ENCODE measurements at regions not wholly inside any gene's neighbourhood (a gene's known extent, or its start where the extent isn't known, plus 50 kb on each side); places are given as distances from the start of the nearest gene placed in this dataset.
A peak's percentile ranks its signal among the peaks of the same experiment; 100 is the strongest.

DNA sequence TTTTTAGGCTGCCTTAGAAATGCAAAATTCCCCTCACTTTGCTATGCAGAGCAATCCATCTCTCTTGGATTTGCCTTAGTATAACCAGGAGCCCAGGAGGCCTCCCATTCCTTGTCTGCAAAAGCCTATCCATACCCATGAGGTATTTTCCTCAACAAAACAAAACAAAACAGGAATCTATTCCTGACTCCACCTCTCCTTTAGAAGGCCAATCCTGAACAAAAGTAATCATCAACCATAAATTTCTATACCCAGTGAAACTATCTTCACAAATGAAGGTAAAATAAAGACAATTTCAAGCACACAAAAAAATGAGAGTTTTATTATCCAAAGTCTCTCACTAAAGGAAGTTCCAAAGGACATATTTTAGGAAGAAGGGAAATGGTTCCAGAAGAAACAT is 365.7 kb downstream of the KCNRG start:
- Histone ChIP-seq H3K27ac (ENCODE audit: low read depth, low read length) (no peak overlapping the region), H3K36me3 (ENCODE audit: control insufficient read depth in 3 of 3, insufficient read depth in 3 of 3, low read length in 3 of 3) (no peaks in the 10 kb centered on the region), H3K9me3 (ENCODE audit: control insufficient read depth in 3 of 3, low read length in 3 of 3) (no peaks in the 10 kb centered on the region), H3K4me1 (ENCODE audit: control insufficient read depth in 3 of 3, insufficient read depth in 3 of 3, low read length in 3 of 3) (peaks cover 13 to 31% (median 15%) of the 10 kb centered on the region in 3 donors), H3K9ac (ENCODE audit: low read depth in 1 of 3, low read length in 3 of 3) (no peak overlapping the region), H3K27me3 (ENCODE audit: control insufficient read depth in 3 of 3, insufficient read depth in 3 of 3, low read length in 3 of 3) (no peaks in the 10 kb centered on the region), H3K4me3 (ENCODE audit: low read length in 3 of 3) (no peak overlapping the region)

- Histone ChIP-seq H3K27ac (ENCODE audit: low read depth, low read length) (no peak overlapping the region), H3K4me1 (ENCODE audit: control insufficient read depth in 3 of 3, insufficient read depth in 3 of 3, low read length in 3 of 3) (peaks cover 15 to 44% (median 20%) of the 10 kb centered on the region in 3 donors), H3K9me3 (ENCODE audit: control insufficient read depth in 3 of 3, low read length in 3 of 3) (no peaks in the 10 kb centered on the region), H3K9ac (ENCODE audit: low read depth in 1 of 3, low read length in 3 of 3) (no peak overlapping the region), H3K4me3 (ENCODE audit: low read length in 3 of 3) (no peak overlapping the region), H3K36me3 (ENCODE audit: control insufficient read depth in 3 of 3, insufficient read depth in 3 of 3, low read length in 3 of 3) (no peaks in the 10 kb centered on the region), H3K27me3 (ENCODE audit: control insufficient read depth in 3 of 3, insufficient read depth in 3 of 3, low read length in 3 of 3) (no peaks in the 10 kb centered on the region)
Measured at GRCh38 chr13:50382511-50382910, 367.3 kb downstream of the KCNRG start.

GRCh38 chr13:50382951-50383350 is 367.7 kb downstream of the KCNRG start:
- no peaks in the 10 kb centered on the region for H3K27me3 ChIP-seq (ENCODE audit: control insufficient read depth in 3 of 3, insufficient read depth in 3 of 3, low read length in 3 of 3)
- no peaks in the 10 kb centered on the region for H3K36me3 ChIP-seq (ENCODE audit: control insufficient read depth in 3 of 3, insufficient read depth in 3 of 3, low read length in 3 of 3)
- no peak overlapping the region for H3K27ac ChIP-seq (ENCODE audit: low read depth, low read length)
- no peaks in the 10 kb centered on the region for H3K9me3 ChIP-seq (ENCODE audit: control insufficient read depth in 3 of 3, low read length in 3 of 3)
- H3K9ac ChIP-seq (ENCODE audit: low read depth in 1 of 3, low read length in 3 of 3): no peak overlapping the region
- H3K4me1 ChIP-seq (ENCODE audit: control insufficient read depth in 3 of 3, insufficient read depth in 3 of 3, low read length in 3 of 3): peaks cover 16 to 45% (median 25%) of the 10 kb centered on the region in 3 donors
- H3K4me3 ChIP-seq (ENCODE audit: low read length in 3 of 3): no peak overlapping the region

- Histone ChIP-seq H3K4me1 (ENCODE audit: control insufficient read depth in 3 of 3, insufficient read depth in 3 of 3, low read length in 3 of 3) (peaks cover 7 to 33% (median 20%) of the 10 kb centered on the region in 3 donors), H3K9me3 (ENCODE audit: control insufficient read depth in 3 of 3, low read length in 3 of 3) (no peaks in the 10 kb centered on the region), H3K36me3 (ENCODE audit: control insufficient read depth in 3 of 3, insufficient read depth in 3 of 3, low read length in 3 of 3) (no peaks in the 10 kb centered on the region), H3K27me3 (ENCODE audit: control insufficient read depth in 3 of 3, insufficient read depth in 3 of 3, low read length in 3 of 3) (no peaks in the 10 kb centered on the region), H3K4me3 (ENCODE audit: low read length in 3 of 3) (peak overlapping the region in 2 of 3 donors; percentile 7 to 29), H3K27ac (ENCODE audit: low read depth, low read length) (no peak overlapping the region), H3K9ac (ENCODE audit: low read depth in 1 of 3, low read length in 3 of 3) (no peak overlapping the region)
Measured at GRCh38 chr13:50384724-50385123, 369.5 kb downstream of the KCNRG start.

DNA sequence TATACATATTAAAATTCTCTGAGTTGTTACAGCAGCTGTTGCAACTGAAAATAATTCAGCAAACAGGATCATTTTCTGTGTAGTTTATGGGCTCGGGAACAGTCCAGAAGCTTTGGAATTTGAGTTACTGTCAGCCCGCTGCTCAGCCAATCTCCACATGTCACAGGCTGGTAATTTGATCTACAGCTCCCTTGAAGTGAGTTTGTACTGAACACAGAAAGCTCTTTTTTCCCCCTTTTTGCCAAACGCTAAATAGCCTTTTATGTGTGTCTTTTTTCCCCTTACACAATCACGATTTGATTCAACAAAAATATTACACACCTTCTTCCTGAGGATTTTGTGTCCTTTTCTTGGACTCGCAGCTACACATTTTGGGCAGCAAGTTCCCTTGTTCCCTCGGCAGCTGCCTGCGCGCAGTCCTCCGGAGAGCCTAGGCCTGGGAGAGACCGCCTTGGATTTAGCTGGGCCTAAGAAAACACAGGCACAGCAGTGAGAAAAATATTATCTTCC is 371.4 kb downstream of the KCNRG start:
- no peaks in the 10 kb centered on the region for H3K36me3 ChIP-seq (ENCODE audit: control insufficient read depth in 3 of 3, insufficient read depth in 3 of 3, low read length in 3 of 3)
- H3K9me3 ChIP-seq (ENCODE audit: control insufficient read depth in 3 of 3, low read length in 3 of 3): no peaks in the 10 kb centered on the region
- H3K4me1 ChIP-seq (ENCODE audit: control insufficient read depth in 3 of 3, insufficient read depth in 3 of 3, low read length in 3 of 3): peaks cover 5 to 26% (median 13%) of the 10 kb centered on the region in 3 donors
- peak overlapping the region; percentile 96 for H3K27ac ChIP-seq (ENCODE audit: low read depth, low read length)
- no peaks in the 10 kb centered on the region for H3K27me3 ChIP-seq (ENCODE audit: control insufficient read depth in 3 of 3, insufficient read depth in 3 of 3, low read length in 3 of 3)
- peak overlapping the region; percentile 84 to 93 (median 90) for H3K9ac ChIP-seq (ENCODE audit: low read depth in 1 of 3, low read length in 3 of 3)
- peak overlapping the region; percentile 77 to 81 (median 79) for H3K4me3 ChIP-seq (ENCODE audit: low read length in 3 of 3)

DNA sequence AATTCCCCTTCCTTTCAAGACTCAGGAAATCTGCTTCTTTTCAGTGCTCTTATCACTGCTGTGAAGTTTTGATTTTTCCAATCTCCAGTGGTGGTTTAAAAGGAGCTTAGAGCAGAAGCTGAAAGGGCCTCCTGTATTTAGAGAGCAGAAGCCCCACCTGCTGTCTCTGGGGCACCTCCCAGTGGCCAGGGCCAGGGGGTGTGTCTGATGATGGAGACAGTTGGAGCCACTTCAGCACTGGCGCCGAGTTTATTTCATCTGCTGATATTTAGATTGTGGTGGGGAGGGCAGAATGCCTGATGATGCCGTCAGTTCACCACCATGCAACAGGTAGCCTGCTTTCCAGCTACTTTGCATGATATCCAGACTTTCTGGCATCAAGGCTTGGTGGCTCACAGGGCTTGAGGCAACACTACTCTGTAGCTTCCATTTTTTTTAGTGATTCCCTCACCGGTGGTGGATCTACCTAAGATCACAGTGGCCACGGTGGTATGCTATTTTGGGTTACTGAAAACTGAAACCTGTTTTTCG is 371.9 kb downstream of the KCNRG start:
- Histone ChIP-seq H3K4me3 (ENCODE audit: low read length in 3 of 3) (peak overlapping the region; percentile 77 to 81 (median 79)), H3K9me3 (ENCODE audit: control insufficient read depth in 3 of 3, low read length in 3 of 3) (no peaks in the 10 kb centered on the region), H3K4me1 (ENCODE audit: control insufficient read depth in 3 of 3, insufficient read depth in 3 of 3, low read length in 3 of 3) (peaks cover 6 to 26% (median 16%) of the 10 kb centered on the region in 3 donors), H3K27ac (ENCODE audit: low read depth, low read length) (peak overlapping the region; percentile 96), H3K36me3 (ENCODE audit: control insufficient read depth in 3 of 3, insufficient read depth in 3 of 3, low read length in 3 of 3) (no peaks in the 10 kb centered on the region), H3K9ac (ENCODE audit: low read depth in 1 of 3, low read length in 3 of 3) (peak overlapping the region; percentile 84 to 93 (median 90)), H3K27me3 (ENCODE audit: control insufficient read depth in 3 of 3, insufficient read depth in 3 of 3, low read length in 3 of 3) (no peaks in the 10 kb centered on the region)

DNA sequence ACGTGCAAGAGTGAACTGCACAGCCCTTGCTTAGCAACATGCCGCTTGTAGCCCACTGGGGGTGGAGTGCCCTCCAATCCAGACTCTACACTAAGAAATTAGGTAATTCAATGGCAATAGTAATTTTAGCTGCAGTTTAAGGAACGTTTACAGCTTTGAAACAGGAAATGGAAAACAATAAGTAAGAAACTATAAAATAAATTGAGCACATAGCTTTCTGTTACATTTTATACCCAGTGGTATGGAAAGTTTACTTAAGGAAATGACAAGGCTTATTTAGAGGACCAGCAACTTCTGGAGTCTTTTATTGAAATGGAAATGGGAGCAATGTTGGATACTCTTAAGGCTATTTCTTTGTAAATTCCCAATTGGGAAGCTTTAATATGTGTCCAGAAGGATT is 373.2 kb downstream of the KCNRG start:
- Histone ChIP-seq H3K27me3 (ENCODE audit: control insufficient read depth in 3 of 3, insufficient read depth in 3 of 3, low read length in 3 of 3) (no peaks in the 10 kb centered on the region), H3K9ac (ENCODE audit: low read depth in 1 of 3, low read length in 3 of 3) (no peak overlapping the region), H3K9me3 (ENCODE audit: control insufficient read depth in 3 of 3, low read length in 3 of 3) (no peaks in the 10 kb centered on the region), H3K27ac (ENCODE audit: low read depth, low read length) (no peak overlapping the region), H3K36me3 (ENCODE audit: control insufficient read depth in 3 of 3, insufficient read depth in 3 of 3, low read length in 3 of 3) (no peaks in the 10 kb centered on the region), H3K4me1 (ENCODE audit: control insufficient read depth in 3 of 3, insufficient read depth in 3 of 3, low read length in 3 of 3) (peaks cover 17 to 22% (median 21%) of the 10 kb centered on the region in 3 donors), H3K4me3 (ENCODE audit: low read length in 3 of 3) (no peak overlapping the region)

- H3K27me3 ChIP-seq (ENCODE audit: control insufficient read depth in 3 of 3, insufficient read depth in 3 of 3, low read length in 3 of 3): no peaks in the 10 kb centered on the region
- H3K9ac ChIP-seq (ENCODE audit: low read depth in 1 of 3, low read length in 3 of 3): no peak overlapping the region
- peak overlapping the region; percentile 8 for H3K27ac ChIP-seq (ENCODE audit: low read depth, low read length)
- H3K4me1 ChIP-seq (ENCODE audit: control insufficient read depth in 3 of 3, insufficient read depth in 3 of 3, low read length in 3 of 3): peaks cover 20 to 25% (median 21%) of the 10 kb centered on the region in 3 donors
- H3K9me3 ChIP-seq (ENCODE audit: control insufficient read depth in 3 of 3, low read length in 3 of 3): no peaks in the 10 kb centered on the region
- H3K36me3 ChIP-seq (ENCODE audit: control insufficient read depth in 3 of 3, insufficient read depth in 3 of 3, low read length in 3 of 3): no peaks in the 10 kb centered on the region
- H3K4me3 ChIP-seq (ENCODE audit: low read length in 3 of 3): no peak overlapping the region
Measured at GRCh38 chr13:50389726-50390125, 374.5 kb downstream of the KCNRG start.

- Histone ChIP-seq H3K4me3 (ENCODE audit: low read length in 3 of 3) (no peak overlapping the region), H3K4me1 (ENCODE audit: control insufficient read depth in 3 of 3, insufficient read depth in 3 of 3, low read length in 3 of 3) (peaks cover 16 to 25% (median 19%) of the 10 kb centered on the region in 3 donors), H3K9ac (ENCODE audit: low read depth in 1 of 3, low read length in 3 of 3) (no peak overlapping the region), H3K9me3 (ENCODE audit: control insufficient read depth in 3 of 3, low read length in 3 of 3) (no peaks in the 10 kb centered on the region), H3K27me3 (ENCODE audit: control insufficient read depth in 3 of 3, insufficient read depth in 3 of 3, low read length in 3 of 3) (no peaks in the 10 kb centered on the region), H3K36me3 (ENCODE audit: control insufficient read depth in 3 of 3, insufficient read depth in 3 of 3, low read length in 3 of 3) (no peaks in the 10 kb centered on the region), H3K27ac (ENCODE audit: low read depth, low read length) (no peak overlapping the region)
Measured at GRCh38 chr13:50390503-50391248, 375.4 kb downstream of the KCNRG start.

- no peak overlapping the region for H3K9ac ChIP-seq (ENCODE audit: low read depth in 1 of 3, low read length in 3 of 3)
- no peak overlapping the region for H3K4me3 ChIP-seq (ENCODE audit: low read length in 3 of 3)
- peaks cover 0 to 17% (median 13%) of the 10 kb centered on the region in 3 donors for H3K4me1 ChIP-seq (ENCODE audit: control insufficient read depth in 3 of 3, insufficient read depth in 3 of 3, low read length in 3 of 3)
- peak overlapping the region; percentile 16 for H3K27ac ChIP-seq (ENCODE audit: low read depth, low read length)
- no peaks in the 10 kb centered on the region for H3K36me3 ChIP-seq (ENCODE audit: control insufficient read depth in 3 of 3, insufficient read depth in 3 of 3, low read length in 3 of 3)
- no peaks in the 10 kb centered on the region for H3K9me3 ChIP-seq (ENCODE audit: control insufficient read depth in 3 of 3, low read length in 3 of 3)
- H3K27me3 ChIP-seq (ENCODE audit: control insufficient read depth in 3 of 3, insufficient read depth in 3 of 3, low read length in 3 of 3): no peaks in the 10 kb centered on the region
Measured at GRCh38 chr13:50392977-50393376, 377.7 kb downstream of the KCNRG start.
